Left ventricle myocardium inferior (tissue), 1 donor: ENCODE measurements at regions not wholly inside any gene's neighbourhood (a gene's known extent, or its start where the extent isn't known, plus 50 kb on each side); places are given as distances from the start of the nearest gene placed in this dataset.

ENCODE experiments used
- DNase-seq: peaks from one replicate; pipeline ENCODE4 v3.0.0-alpha.2; 2020
- H3K27ac ChIP-seq: fragments of 200-600 bp; replicated peaks from 2 replicates; pipeline ENCODE4 v1.8.0; 2021
- H3K27me3 ChIP-seq: fragments of 200-600 bp; 2 replicates; pipeline ENCODE4 v1.8.0; 2021; ENCODE audit warnings: low read depth
- H3K36me3 ChIP-seq: fragments of 200-600 bp; 2 replicates; pipeline ENCODE4 v1.8.0; 2021
- H3K4me1 ChIP-seq: fragments of 200-600 bp; 2 replicates; pipeline ENCODE4 v1.8.0; 2021
- H3K4me3 ChIP-seq: fragments of 200-600 bp; 2 replicates; pipeline ENCODE4 v1.8.0; 2021; ENCODE audit warnings: mild to moderate bottlenecking, moderate library complexity
- H3K9me3 ChIP-seq: fragments of 200-600 bp; replicated peaks from 2 replicates; pipeline ENCODE4 v1.8.0; 2021
- intact Hi-C: fragments of 100-400 bp; cut with micrococcal nuclease; formaldehyde crosslinking; loops from one replicate; pipeline ENCODE4 v1.11.0; 2022
- TF ChIP-seq, protein P1 (sequence below): fragments of 200-600 bp; IDR thresholded peaks from 2 replicates; pipeline ENCODE4 v1.8.0; 2021; ENCODE audit warnings: antibody characterized with exemption, mild to moderate bottlenecking, borderline replicate concordance
- donor health status: DM: no; HTN: yes; CAD: no; lungs with severe emphysema.

DNA sequence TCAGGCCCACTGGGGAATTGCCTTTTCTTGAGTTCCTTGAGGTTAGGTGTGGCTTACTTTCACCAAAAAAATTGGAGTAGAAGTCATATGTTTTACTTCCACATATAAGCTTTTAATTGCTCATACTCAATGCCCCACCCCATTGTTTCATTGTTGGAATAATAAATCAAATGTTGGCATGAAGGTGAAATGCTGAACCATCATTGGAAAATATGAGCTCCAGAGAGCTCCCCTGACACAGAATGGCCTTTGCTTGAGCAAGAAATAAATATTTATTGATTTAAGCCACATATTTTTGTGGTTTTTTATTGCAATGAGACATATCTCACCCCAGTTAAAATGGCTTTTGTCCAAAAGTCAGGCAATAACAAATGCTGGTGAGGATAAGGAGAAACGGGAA lies 167.3 kb upstream of the SRD5A2 start:
- no peak overlapping the region for H3K4me3 ChIP-seq
- no peaks in the 10 kb centered on the region for H3K36me3 ChIP-seq
- no peaks in the 10 kb centered on the region for H3K27me3 ChIP-seq
- TF ChIP-seq, protein P1, sequence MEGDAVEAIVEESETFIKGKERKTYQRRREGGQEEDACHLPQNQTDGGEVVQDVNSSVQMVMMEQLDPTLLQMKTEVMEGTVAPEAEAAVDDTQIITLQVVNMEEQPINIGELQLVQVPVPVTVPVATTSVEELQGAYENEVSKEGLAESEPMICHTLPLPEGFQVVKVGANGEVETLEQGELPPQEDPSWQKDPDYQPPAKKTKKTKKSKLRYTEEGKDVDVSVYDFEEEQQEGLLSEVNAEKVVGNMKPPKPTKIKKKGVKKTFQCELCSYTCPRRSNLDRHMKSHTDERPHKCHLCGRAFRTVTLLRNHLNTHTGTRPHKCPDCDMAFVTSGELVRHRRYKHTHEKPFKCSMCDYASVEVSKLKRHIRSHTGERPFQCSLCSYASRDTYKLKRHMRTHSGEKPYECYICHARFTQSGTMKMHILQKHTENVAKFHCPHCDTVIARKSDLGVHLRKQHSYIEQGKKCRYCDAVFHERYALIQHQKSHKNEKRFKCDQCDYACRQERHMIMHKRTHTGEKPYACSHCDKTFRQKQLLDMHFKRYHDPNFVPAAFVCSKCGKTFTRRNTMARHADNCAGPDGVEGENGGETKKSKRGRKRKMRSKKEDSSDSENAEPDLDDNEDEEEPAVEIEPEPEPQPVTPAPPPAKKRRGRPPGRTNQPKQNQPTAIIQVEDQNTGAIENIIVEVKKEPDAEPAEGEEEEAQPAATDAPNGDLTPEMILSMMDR = no peak
- intact Hi-C loops = no loop called here
- no peaks in the 10 kb centered on the region for H3K4me1 ChIP-seq
- no peak for DNase-seq
- H3K9me3 ChIP-seq = peaks cover 29% of the 10 kb centered on the region
- H3K27ac ChIP-seq = no peak overlapping the region

DNA sequence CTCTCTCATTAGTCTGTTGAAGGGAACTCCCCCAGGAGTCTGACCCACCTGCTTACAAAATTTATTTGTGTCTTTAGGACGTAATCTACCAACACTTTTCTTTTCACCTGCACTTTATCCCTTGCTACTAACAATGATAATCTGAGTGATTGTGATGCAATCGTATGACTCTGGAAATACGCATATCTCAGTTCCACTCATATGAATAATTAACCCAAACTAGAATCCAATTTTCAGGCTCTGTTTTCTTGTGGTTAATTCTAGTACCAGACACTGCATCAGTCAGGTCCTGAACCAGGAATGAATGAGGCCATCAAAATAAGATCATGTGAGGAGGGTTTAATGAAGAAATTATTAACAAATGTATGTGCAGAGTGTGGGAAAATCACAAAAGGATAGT lies 158.4 kb upstream of the SRD5A2 start:
- H3K4me3 ChIP-seq = no peak overlapping the region
- TF ChIP-seq, protein P1 = no peak
- intact Hi-C loops = no loop called here
- no peaks in the 10 kb centered on the region for H3K4me1 ChIP-seq
- H3K27ac ChIP-seq = no peak overlapping the region
- no peaks in the 10 kb centered on the region for H3K27me3 ChIP-seq
- H3K36me3 ChIP-seq = no peaks in the 10 kb centered on the region
- H3K9me3 ChIP-seq = peaks cover 8% of the 10 kb centered on the region
- no peak for DNase-seq

DNA sequence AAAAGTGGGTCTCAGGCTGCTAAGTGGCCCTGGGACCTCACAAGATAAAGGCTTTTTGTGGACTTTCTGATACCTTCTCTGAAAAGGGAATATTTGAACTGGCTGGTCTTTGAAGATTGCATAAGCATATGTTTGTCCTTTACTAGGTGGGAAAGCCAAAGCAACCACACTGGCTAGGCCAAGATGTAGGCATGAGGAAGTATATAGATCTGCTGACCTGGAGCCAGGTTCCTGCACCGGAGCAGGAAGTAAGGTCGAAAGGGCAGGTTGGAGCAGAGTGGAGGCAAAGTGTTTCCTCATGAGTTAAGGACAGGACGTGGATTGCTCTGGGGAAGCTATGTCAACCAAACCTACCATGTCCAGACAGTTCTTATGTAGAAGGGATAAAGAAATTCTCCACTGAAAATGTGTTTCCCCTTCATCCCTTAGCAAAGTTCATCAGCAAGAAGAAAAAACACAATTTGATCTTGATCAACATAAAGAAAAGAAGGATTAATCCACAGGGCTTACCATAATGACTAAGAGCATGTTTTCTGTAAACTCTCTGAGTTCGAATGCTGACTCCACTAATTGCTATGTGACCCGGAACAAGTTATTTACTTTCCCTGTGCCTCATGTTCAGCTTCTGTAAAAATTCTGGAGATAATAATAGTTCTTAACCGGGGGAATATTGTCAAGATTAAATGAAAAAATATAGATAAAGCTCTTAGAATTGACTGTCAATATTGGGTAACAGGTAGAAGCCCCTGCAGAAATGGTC lies 156.1 kb upstream of the SRD5A2 start:
- no peaks in the 10 kb centered on the region for H3K27me3 ChIP-seq
- peaks cover 8% of the 10 kb centered on the region for H3K9me3 ChIP-seq
- no peak overlapping the region for H3K27ac ChIP-seq
- H3K4me1 ChIP-seq = no peaks in the 10 kb centered on the region
- intact Hi-C loops = no loop called here
- no peak overlapping the region for H3K4me3 ChIP-seq
- no peaks in the 10 kb centered on the region for H3K36me3 ChIP-seq
- TF ChIP-seq, protein P1 = no peak
- no peak for DNase-seq

DNA sequence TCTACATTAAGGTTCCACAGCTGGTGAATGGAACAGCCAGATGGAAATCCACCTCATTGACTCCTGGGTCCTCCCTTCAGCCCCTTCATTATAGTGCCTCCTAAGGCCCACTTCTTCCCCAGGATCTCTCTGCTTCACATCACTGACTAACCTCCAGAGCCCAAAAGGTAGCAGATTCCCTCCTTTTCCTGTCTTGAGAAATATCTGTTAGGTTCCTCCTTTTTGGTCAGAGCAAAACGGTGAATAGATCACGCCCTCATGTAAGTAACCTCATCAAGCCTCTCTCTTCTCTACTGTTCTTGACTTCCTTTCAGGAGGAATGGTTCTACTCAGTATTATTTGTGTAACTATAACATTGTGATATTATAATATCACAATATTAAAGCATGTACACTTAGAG lies 155.0 kb upstream of the SRD5A2 start:
- no peak overlapping the region for H3K4me3 ChIP-seq
- intact Hi-C loops = no loop called here
- peaks cover 3% of the 10 kb centered on the region for H3K9me3 ChIP-seq
- H3K4me1 ChIP-seq = no peaks in the 10 kb centered on the region
- H3K27me3 ChIP-seq = no peaks in the 10 kb centered on the region
- H3K27ac ChIP-seq = no peak overlapping the region
- no peak for DNase-seq
- H3K36me3 ChIP-seq = no peaks in the 10 kb centered on the region
- TF ChIP-seq, protein P1 = no peak

DNA sequence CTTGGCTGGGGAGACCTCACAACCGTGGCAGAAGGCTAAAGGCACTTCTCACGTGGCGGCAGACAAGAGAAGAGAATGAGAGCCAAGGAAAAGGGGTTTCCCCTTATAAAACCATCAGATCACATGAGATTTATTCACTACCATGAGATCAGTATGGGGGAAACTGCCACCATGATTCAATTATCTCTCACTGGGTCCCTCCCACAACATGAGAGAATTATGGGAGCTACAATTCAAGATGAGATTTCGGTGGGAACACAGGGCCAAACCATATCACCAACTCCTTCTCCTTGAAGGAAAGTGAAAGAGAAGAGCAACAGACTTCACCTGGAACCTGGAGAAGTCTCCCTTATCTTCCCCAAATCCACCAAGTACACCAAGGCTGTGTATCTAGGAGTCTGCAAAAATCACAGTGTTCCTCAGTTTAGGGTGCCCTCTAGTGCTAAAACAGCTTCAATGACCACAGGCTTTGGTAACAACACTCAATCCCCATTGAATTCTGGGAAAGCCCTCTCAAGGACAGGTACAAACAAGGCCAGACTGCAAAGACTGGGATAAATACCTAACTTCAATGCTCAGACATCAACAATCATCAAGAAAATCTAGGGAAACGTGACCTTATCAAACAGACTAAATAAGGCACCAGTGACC lies 148.8 kb upstream of the SRD5A2 start:
- Histone ChIP-seq H3K27me3 (peaks cover 6% of the 10 kb centered on the region), H3K4me3 (no peak overlapping the region), H3K27ac (no peak overlapping the region), H3K9me3 (no peaks in the 10 kb centered on the region), H3K4me1 (no peaks in the 10 kb centered on the region), H3K36me3 (no peaks in the 10 kb centered on the region)
- intact Hi-C loops = no loop called here
- DNase-seq = no peak
- TF ChIP-seq, protein P1 = no peak
